ENCODE measurements at regions not wholly inside any gene's neighbourhood (a gene's known extent, or its start where the extent isn't known, plus 50 kb on each side); places are given as distances from the start of the nearest gene placed in this dataset.

GRCh38 chr6:92160226-92160625 lies 1259.1 kb downstream of the EPHA7 start:
- TF ChIP-seq CTCF (IDR thresholded peaks at IDR 0.05), result no peak
- TF ChIP-seq POLR2A (IDR thresholded peaks at IDR 0.05), result no peak
